ENCODE measurements at regions not wholly inside any gene's neighbourhood (a gene's known extent, or its start where the extent isn't known, plus 50 kb on each side); places are given as distances from the start of the nearest gene placed in this dataset.
A peak's percentile ranks its signal among the peaks of the same experiment; 100 is the strongest.

DNA sequence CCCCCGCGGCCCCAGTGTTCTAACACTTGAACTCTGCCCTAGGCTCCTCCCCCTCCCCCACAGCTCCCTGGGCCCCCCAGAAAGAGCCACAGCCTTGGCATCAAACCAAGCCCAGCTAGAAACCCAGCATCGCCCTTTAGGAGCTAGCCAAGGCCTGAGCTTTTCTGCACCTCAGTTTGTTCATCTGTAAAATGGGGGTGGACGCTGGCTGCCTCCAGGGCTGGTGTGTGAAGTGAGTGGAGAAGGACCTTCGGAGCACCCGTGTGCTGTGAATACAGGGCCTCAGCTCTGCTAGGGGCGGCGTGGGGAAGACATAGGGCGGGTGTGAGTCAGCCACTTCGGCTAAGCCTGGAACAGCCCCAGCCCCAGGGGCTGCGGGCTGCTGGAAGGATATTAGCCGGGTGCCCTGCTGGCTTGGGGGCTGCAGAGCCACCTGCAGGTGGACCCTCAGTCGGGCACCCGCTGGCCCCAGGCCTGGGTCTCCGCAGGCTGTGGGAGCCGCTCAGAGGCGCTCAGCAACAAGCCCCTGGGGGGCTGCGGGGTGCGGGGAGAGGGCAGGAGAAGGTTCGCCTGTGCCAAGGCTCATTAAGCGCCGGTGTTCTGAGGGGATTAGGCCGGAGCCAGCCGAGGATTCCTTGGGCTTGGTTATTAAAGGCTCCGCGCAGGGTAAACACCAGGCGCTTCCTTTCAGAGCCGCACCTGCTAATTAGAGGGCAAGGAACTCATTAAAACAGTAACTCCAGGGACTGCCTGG, 217.0 kb upstream of the CIBAR2 start:
- DNase-seq: no peak

DNA sequence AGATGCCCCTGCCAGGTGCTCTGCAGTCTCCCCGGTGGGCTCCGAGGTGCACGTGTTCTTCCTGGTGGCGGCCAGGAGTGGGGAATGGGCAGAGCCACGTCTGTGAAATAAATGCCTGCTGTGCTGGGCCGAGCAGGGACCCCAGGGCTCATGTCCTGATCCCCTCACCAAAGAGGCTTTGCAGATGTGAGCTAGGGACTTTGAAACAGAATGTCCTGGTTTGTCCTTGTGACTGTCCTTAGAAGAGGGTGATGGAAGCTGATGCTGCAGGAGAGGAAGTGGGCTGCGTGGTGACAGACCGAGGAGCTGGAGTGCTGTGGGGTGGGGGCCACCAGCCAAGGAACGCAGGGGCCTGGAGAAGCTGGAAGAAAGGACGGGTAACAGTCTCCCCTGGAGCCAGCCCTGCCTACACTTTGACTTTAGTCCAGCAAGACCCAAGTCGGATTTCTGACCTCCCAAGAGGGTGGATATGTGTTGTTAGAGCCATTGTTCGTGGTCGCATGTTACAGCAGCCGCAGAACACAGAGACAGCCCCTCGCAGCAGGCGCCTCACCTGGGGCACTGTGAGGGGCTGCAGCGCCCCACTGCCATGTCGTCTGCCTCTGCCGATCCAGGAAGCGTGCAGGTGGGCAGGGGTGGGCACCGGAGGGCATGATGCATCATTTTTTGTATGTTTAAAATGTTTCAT, 217.9 kb upstream of the CIBAR2 start:
- no peak for DNase-seq

GRCh38 chr16:85330694-85331188, 218.5 kb upstream of the CIBAR2 start:
- peak; percentile 68 for DNase-seq

- DNase-seq: no peak
Measured at GRCh38 chr16:85331688-85332087, 219.4 kb upstream of the CIBAR2 start.

DNA sequence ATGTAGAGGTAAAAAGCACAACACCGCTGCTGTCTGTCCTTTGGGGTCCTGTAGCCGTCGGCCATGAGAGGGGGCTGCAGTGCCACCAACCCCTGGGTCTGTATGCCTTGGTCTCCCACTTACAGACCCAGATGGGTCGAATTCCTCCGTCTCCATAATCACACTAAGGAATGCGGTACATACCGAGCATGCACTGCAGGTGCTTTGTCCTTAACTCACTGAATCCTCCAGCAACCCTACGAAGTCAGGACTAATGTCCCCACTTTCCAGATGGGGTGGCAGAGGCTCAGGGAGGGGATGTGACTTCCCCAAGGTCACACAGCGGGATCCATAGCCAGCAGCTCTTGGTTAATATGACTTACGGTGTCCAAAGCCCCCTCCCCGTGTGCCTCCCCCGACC, 219.9 kb upstream of the CIBAR2 start:
- no peak for DNase-seq

- DNase-seq: no peak
Measured at GRCh38 chr16:85333337-85333736, 221.1 kb upstream of the CIBAR2 start.

DNA sequence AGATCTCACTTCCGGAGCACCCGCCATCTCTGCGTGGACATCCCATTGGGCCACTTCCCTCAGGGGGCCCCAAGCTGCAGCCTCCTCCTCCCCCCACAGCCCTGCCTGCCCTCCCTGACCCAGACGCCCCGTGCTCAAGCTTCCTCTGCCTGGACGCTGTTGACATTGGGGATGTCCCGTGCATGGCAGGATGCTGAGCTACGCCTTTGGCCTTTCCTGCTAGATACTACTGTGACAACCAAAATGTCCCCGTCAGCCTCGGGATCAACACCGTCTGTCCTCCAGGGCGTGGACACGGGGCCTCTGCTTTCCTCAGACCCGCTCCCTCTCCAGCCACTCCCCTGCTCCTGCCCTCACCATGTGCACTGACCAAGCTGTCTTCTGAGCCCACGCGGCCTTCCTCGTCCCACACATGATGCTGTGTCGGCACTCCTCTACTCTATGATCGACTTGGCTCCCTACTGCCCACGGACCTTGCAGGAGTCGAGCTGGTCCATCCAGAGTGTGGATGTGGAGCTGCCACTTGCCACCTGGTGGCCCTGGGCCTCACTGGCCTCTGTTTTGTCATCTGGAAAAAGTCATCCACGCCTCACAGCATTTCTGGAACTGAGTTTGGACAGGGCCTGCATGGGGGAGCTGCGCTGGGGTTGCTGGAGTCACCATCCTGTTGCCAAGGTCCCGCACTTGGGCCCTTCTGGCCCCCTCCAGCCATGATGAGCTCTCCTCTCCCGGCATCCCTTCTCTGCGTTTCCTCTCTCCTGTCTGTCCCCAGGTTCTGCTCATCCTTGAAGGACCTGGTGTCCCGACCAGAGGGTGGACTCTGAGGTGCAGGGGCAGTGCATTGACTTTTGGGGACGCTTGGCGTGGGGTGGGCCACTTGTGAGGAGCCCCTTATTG, 221.7 kb upstream of the CIBAR2 start:
- no peak for DNase-seq

- DNase-seq: peak; percentile 36
Measured at GRCh38 chr16:85334718-85335583, 222.7 kb upstream of the CIBAR2 start.

DNA sequence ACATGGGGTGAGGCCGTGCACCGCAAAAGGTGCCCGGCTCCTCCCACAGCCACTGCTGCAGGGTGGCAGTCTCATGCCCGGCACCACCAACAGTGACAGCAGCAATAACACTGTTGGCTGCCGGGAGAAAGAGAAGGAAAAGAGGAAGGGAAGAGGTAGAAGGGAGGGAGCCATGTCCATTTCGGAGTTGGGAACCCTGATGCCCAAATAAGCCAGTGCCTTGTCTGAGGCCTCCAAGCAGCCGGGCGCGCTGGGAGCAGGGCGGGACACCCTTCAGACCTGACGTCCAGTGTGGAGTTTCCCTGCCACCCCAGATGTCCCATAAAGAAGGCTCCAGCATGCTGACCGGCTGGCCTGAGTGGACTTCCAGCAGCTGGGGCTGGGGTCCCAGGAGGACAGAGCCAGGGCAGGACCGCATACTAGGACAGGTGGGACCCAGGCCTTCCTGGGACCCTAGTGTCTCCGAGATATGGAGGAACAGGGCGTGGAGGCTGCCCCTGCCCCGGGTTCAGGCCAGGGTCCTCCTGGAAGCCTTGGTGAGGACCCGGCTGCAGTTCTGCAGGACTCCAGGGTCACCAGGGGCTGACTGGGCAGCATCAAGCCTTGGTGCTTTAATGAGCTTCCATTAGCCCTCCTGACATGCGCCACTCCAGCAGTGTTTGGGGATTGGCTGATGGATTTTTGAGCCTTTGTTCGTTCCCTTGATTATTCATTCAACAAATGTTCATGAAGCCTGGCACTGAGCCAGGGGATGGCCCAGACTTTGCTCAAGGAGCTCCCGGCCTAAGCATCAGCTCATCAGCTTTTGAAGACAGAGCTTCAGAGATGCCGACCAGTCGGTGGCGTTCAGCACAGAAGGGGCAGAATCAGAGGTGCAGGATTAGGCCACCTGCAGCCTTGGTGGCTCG, 223.6 kb upstream of the CIBAR2 start:
- DNase-seq: peak; percentile 35

- DNase-seq: no peak
Measured at GRCh38 chr16:85337910-85338637, 225.8 kb upstream of the CIBAR2 start.

DNA sequence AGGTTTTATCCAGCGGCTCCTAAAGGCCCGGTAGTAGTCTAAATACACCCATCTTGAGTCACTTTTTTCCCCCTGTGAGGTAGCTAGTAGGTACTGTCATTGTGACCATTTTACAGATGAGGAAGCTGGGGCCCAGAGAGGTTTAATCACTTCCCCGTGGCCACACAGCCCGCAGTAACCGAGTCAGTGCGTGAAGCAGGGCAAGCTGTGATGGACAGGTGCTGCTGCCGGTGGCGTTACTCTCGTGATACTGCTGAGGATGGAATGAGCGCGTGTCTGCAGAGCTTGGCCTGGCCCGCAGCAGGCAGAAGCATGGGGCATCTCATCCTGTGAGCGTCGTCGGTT, 226.3 kb upstream of the CIBAR2 start:
- DNase-seq: no peak

DNA sequence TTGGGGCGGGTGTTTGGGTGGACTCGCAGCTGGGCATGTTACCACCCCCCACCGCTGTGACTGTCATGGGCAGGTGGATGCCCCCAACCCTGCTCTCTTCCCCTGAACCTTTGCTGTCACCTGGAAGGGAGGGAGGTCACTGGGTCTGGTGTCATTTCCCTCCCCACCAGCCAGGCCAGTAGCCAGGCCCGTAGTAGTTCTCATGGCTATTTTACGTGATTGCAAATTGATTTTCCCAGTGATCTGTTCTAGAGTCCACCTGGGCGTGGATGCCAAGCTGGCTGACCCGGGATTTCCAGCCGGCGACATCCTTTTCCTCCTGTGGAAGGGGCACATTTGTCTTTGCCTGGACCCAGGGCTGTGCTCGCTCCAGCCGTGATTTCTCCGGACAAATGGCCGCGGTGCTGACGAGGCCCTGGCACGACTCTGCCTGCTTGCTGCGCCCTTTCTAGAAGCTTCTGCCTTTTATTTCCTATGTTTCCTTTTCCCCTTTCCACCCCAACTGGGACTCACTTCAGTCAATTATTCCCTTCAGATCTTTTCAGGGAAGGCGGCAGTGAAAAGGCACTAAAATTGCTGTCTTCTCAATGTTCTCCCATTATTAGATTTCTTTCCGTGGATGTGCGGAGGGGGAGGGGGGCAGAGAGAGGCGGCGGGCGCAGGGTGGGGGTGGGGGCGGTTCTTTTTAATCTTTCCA, 226.9 kb upstream of the CIBAR2 start:
- DNase-seq: no peak

GRCh38 chr16:85341972-85342695, 229.9 kb upstream of the CIBAR2 start:
- no peak for DNase-seq

- no peak for DNase-seq
Measured at GRCh38 chr16:85344502-85345128, 232.3 kb upstream of the CIBAR2 start.

GRCh38 chr16:85345129-85345639, 232.9 kb upstream of the CIBAR2 start:
- no peak for DNase-seq

DNA sequence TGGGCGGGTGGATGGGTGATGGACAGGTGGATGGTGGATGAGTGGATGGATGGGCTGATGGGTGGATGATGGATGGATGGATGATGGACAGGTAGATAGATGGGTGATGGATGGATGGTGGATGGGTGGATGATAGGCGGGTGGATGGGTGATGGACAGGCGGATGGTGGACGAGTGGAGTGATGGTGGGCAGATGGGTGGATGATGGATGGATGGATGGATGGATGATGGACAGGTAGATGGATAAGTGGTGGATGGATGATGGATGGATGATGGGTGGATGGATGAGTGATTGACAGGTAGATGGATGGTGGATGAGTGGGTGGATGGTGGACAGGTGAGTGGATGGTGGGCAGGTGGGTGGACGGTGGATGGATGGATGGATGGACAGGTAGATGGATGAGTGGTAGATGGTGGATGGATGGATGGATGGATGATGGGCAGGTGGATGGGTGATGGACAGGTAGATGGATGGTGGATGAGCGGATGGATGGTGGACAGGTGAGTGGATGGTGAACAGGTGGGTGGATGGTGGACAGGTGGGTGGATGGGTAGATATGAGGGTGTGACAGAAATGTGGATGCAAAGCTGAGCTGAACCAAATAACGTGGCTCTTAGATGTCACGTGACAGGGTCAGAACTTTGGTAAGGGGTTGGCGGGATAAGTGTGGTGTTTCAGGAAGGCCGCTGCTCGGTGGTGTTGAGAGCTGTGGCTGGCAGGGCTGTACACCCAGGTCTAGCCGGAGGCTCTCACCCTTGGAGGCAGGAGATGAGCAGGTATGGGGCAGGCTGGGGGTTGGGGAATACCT, 234.3 kb upstream of the CIBAR2 start:
- no peak for DNase-seq

DNA sequence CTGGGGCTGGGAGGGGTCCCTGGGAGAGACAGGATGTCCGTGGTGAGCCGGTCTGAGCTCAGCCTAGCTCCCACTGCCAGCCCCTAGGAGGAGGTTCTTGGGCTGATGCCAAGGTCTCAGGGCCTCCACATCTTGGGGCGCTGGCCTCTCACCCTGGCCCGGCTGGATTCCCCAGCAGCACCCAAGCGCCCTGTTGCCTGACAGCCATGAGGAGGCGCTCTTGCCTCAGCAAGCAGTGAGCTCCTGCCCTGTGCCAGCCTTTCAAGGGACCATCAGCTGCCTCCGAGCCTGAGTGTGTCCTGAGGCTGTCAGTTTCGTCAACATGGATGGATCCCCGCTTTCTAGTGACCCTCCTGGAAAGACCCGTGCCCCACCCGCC, 234.9 kb upstream of the CIBAR2 start:
- DNase-seq: no peak

Measured in dermis blood vessel endothelial cell (primary cell).